Body of pancreas (tissue), 4 donors: ENCODE measurements at regions not wholly inside any gene's neighbourhood (a gene's known extent, or its start where the extent isn't known, plus 50 kb on each side); places are given as distances from the start of the nearest gene placed in this dataset.

ENCODE experiments used
- ATAC-seq: fragments of 150-250 bp; one replicate; pipeline ENCODE4 v1.9.1; 2016
- DNase-seq, 4 donors: peaks; one replicate each; pipeline ENCODE4 v3.0.0-alpha.2; 2019
- H3K27ac ChIP-seq, 4 donors: fragments of 200-600 bp; sonication (generic); 1 replicate in 3 of 4; 2 replicates in 1 of 4; pipeline versions ENCODE4 v1.5.1 to v1.6.1; 2016 to 2019; ENCODE audit warnings: mild to moderate bottlenecking in 1 of 4, mixed read lengths in 1 of 4, moderate library complexity in 1 of 4
- H3K27me3 ChIP-seq, 2 donors: fragments of 200-600 bp; sonication (generic); one replicate each; pipeline ENCODE4 v1.6.0; 2016; ENCODE audit warnings: mild to moderate bottlenecking in 1 of 2
- H3K36me3 ChIP-seq, 2 donors: fragments of 200-600 bp; sonication (generic); replicated peaks in 1 of 2; 2 replicates each; pipeline ENCODE4 v1.5.1; 2016; ENCODE audit warnings: low read depth in 2 of 2; ENCODE audit not compliant: insufficient read depth in 1 of 2
- H3K4me1 ChIP-seq: fragments of 200-600 bp; sonication (generic); one replicate; pipeline ENCODE4 v1.6.0; 2016
- H3K4me3 ChIP-seq, 2 donors: fragments of 200-600 bp; sonication (generic); 1 replicate in 1 of 2; 2 replicates in 1 of 2; pipeline ENCODE4 v1.5.1; 2016 to 2019
- H3K9me3 ChIP-seq, 3 donors: fragments of 200-600 bp; sonication (generic); 1 replicate in 2 of 3; 2 replicates in 1 of 3; pipeline ENCODE4 v1.5.1; 2016
- CTCF ChIP-seq, 7 experiments: fragments of 450-650 bp in 4 of 7; fragments of 200-600 bp in 3 of 7; sonication (generic) in 3 of 7; IDR thresholded peaks; one replicate each; pipeline ENCODE4 v1.5.1; 2016 to 2019; ENCODE audit warnings: antibody characterized with exemption in 7 of 7
- POLR2A ChIP-seq, 3 donors: fragments of 450-650 bp; IDR thresholded peaks; one replicate each; pipeline ENCODE4 v1.6.1; 2016; ENCODE audit warnings: antibody characterized with exemption in 3 of 3, mild to moderate bottlenecking in 2 of 3
- WGBS, 2 donors: methylation state at CpG; one replicate each; pipeline ENCODE4 v1.1.5; 2017; 5-methylcytosine and 5-hydroxymethylcytosine counted together
- intact Hi-C: fragments of 100-400 bp; cut with DNase I; formaldehyde crosslinking; loops from one replicate; pipeline ENCODE4 v1.15.1; 2023

- Histone ChIP-seq H3K9me3 (no peaks in the 10 kb centered on the region), H3K27ac (no peak overlapping the region), H3K4me1 (no peaks in the 10 kb centered on the region), H3K4me3 (no peak overlapping the region), H3K36me3 (no peaks in the 10 kb centered on the region), H3K27me3 (no peaks in the 10 kb centered on the region)
- 13% methylated on average over 1 of the region's 1 CpG for WGBS, 2 donors
- ATAC-seq, result no peak
- TF ChIP-seq POLR2A (IDR thresholded peaks at IDR 0.05), result no peak
- TF ChIP-seq CTCF (IDR thresholded peaks at IDR 0.05), result no peak
- no peak for DNase-seq
- intact Hi-C loops, result no loop called here
These were observed 195.5 kb upstream of the KYNU start for GRCh38 chr2:142681952-142682351.

DNA sequence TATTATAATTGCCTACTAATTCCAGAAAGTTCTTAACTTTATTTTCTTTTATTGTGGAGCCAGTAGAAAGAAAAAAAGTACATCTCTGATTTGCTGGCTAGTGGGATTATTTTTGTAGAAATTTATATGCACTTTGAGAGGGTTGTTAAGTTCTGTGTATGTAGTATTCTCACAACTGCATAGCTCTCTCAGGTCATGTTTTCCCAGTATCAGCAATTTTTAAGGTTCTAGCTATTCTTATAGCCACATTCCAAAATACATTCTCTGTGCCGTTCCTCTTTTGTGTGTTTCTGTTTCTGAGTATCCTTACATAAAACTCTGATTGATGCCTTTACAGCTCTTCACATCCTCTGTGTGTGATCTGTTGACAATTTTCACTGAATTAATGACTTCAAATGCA is 199.3 kb upstream of the KYNU start:
- H3K4me3 ChIP-seq, result no peak overlapping the region
- H3K27me3 ChIP-seq, result no peaks in the 10 kb centered on the region
- H3K27ac ChIP-seq, result no peak overlapping the region
- no peaks in the 10 kb centered on the region for H3K36me3 ChIP-seq
- no peaks in the 10 kb centered on the region for H3K9me3 ChIP-seq
- WGBS, 2 donors, result 72 to 77% methylated on average over 1 of the region's 1 CpG
- no peak for TF ChIP-seq CTCF (IDR thresholded peaks at IDR 0.05)
- no peak for TF ChIP-seq POLR2A (IDR thresholded peaks at IDR 0.05)
- ATAC-seq, result no peak
- DNase-seq, result no peak
- intact Hi-C loops, result no loop called here
- H3K4me1 ChIP-seq, result no peaks in the 10 kb centered on the region

GRCh38 chr2:142675398-142675797 is 202.1 kb upstream of the KYNU start:
- no peaks in the 10 kb centered on the region for H3K9me3 ChIP-seq
- no peak for DNase-seq
- H3K4me1 ChIP-seq, result no peaks in the 10 kb centered on the region
- no peak overlapping the region for H3K27ac ChIP-seq
- H3K36me3 ChIP-seq, result no peaks in the 10 kb centered on the region
- no peaks in the 10 kb centered on the region for H3K27me3 ChIP-seq
- H3K4me3 ChIP-seq, result no peak overlapping the region
- no peak for ATAC-seq
- WGBS, 2 donors, result 71 to 73% methylated on average over 5 of the region's 5 CpGs
- intact Hi-C loops, result no loop called here
- TF ChIP-seq CTCF (IDR thresholded peaks at IDR 0.05) (no peak), POLR2A (IDR thresholded peaks at IDR 0.05) (no peak)

- intact Hi-C loops, result no loop called here
- Histone ChIP-seq H3K36me3 (no peaks in the 10 kb centered on the region), H3K27ac (no peak overlapping the region), H3K27me3 (no peaks in the 10 kb centered on the region), H3K4me1 (no peaks in the 10 kb centered on the region), H3K4me3 (no peak overlapping the region), H3K9me3 (no peaks in the 10 kb centered on the region)
- DNase-seq (no peak), ATAC-seq (no peak)
- no peak for TF ChIP-seq CTCF (IDR thresholded peaks at IDR 0.05)
- no peak for TF ChIP-seq POLR2A (IDR thresholded peaks at IDR 0.05)
- WGBS, 2 donors, result 63 to 66% methylated on average over 4 of the region's 4 CpGs
These were observed 203.6 kb upstream of the KYNU start for GRCh38 chr2:142673836-142674235.

DNA sequence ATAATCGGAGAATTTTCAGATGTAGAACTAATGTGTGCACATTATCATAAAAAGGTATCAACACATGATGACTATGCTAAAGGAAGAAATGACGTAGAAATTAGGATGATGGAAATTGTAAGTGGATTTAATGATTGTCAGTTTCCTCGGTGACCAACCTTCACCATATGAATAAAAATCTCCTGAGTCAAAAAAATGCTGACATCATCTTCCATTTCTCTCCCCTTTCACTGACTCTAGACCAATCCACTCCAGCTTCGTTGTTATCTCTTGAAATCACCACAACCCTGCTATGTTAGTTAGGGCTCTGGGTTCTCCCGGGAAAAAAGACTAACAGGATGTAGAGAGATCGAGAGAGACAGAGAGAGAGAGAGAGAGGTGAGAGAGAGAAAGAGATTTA is 204.8 kb upstream of the KYNU start:
- H3K9me3 ChIP-seq, result no peaks in the 10 kb centered on the region
- TF ChIP-seq POLR2A (IDR thresholded peaks at IDR 0.05) (no peak), CTCF (IDR thresholded peaks at IDR 0.05) (no peak)
- no peak overlapping the region for H3K4me3 ChIP-seq
- H3K27me3 ChIP-seq, result no peaks in the 10 kb centered on the region
- no peak for ATAC-seq
- H3K36me3 ChIP-seq, result no peaks in the 10 kb centered on the region
- 72 to 75% methylated on average over 6 of the region's 6 CpGs for WGBS, 2 donors
- intact Hi-C loops, result no loop called here
- no peak overlapping the region for H3K27ac ChIP-seq
- no peak for DNase-seq
- no peaks in the 10 kb centered on the region for H3K4me1 ChIP-seq
